AG10803 (cell line): ENCODE measurements at regions not wholly inside any gene's neighbourhood (a gene's known extent, or its start where the extent isn't known, plus 50 kb on each side); places are given as distances from the start of the nearest gene placed in this dataset.

Experiments
- DNase-seq: peaks from one replicate; pipeline ENCODE4 v3.0.0; 2010; ENCODE audit warnings: low read depth
- H3K4me3 ChIP-seq: 2 replicates; pipeline ENCODE4 v1.5.1; 2011; ENCODE audit warnings: mild to moderate bottlenecking, low read length, control low read depth
- CTCF ChIP-seq: conservative IDR thresholded peaks from 2 replicates; pipeline ENCODE4 v1.5.1; 2011; ENCODE audit warnings: mild to moderate bottlenecking, low read length, control low read depth, inconsistent platforms

GRCh38 chr9:19732441-19732951, 56.3 kb downstream of the SLC24A2 start:
- no peak for TF ChIP-seq CTCF
- no peak overlapping the region for H3K4me3 ChIP-seq
- no peak for DNase-seq

GRCh38 chr9:19728101-19728500, 60.7 kb downstream of the SLC24A2 start:
- H3K4me3 ChIP-seq = no peak overlapping the region
- TF ChIP-seq CTCF = no peak
- no peak for DNase-seq

- no peak overlapping the region for H3K4me3 ChIP-seq
- no peak for DNase-seq
- no peak for TF ChIP-seq CTCF
Measured at GRCh38 chr9:19725970-19726369, 62.9 kb downstream of the SLC24A2 start.

- peak; percentile 16 for DNase-seq
- no peak for TF ChIP-seq CTCF
- no peak overlapping the region for H3K4me3 ChIP-seq
Measured at GRCh38 chr9:19720377-19720776, 68.5 kb downstream of the SLC24A2 start.

GRCh38 chr9:19703702-19704101, 85.1 kb downstream of the SLC24A2 start:
- no peak for TF ChIP-seq CTCF
- DNase-seq = no peak
- no peak overlapping the region for H3K4me3 ChIP-seq

- TF ChIP-seq CTCF = no peak
- no peak for DNase-seq
- no peak overlapping the region for H3K4me3 ChIP-seq
Measured at GRCh38 chr9:19701991-19702390, 86.8 kb downstream of the SLC24A2 start.

- no peak for DNase-seq
- no peak overlapping the region for H3K4me3 ChIP-seq
- no peak for TF ChIP-seq CTCF
Measured at GRCh38 chr9:19701274-19701673, 87.6 kb downstream of the SLC24A2 start.
